Type B pancreatic cell (in vitro differentiated cells): ENCODE measurements at regions not wholly inside any gene's neighbourhood (a gene's known extent, or its start where the extent isn't known, plus 50 kb on each side); places are given as distances from the start of the nearest gene placed in this dataset.

Source experiments
- DNase-seq: peaks from one replicate; pipeline ENCODE4 v3.0.0; 2021; ENCODE audit warnings: mixed read lengths; ENCODE audit not compliant: unreplicated experiment; ENCODE audit errors: extremely low spot score
- H3K27ac Mint-ChIP-seq: 2 replicates; pipeline ENCODE4 v1.8.0; 2021; ENCODE audit warnings: mild to moderate bottlenecking, mixed read lengths
- H3K27me3 Mint-ChIP-seq: 2 replicates; pipeline ENCODE4 v1.8.0; 2021; ENCODE audit warnings: mixed read lengths
- H3K36me3 Mint-ChIP-seq: 2 replicates; pipeline ENCODE4 v1.8.0; 2021; ENCODE audit warnings: mixed read lengths
- H3K4me1 Mint-ChIP-seq: one replicate; pipeline ENCODE4 v1.8.0; 2021; ENCODE audit warnings: mixed read lengths; ENCODE audit not compliant: unreplicated experiment
- H3K4me3 Mint-ChIP-seq: 2 replicates; pipeline ENCODE4 v1.8.0; 2021; ENCODE audit warnings: mild to moderate bottlenecking, mixed read lengths
- H3K9me3 Mint-ChIP-seq: 2 replicates; pipeline ENCODE4 v1.8.0; 2021; ENCODE audit warnings: mixed read lengths
- CTCF ChIP-seq: fragments of 200-600 bp; sonication (generic); conservative IDR thresholded peaks from 2 replicates; pipeline ENCODE4 v1.5.0; 2021; ENCODE audit warnings: antibody characterized with exemption, mild to moderate bottlenecking

- Mint-ChIP-seq H3K4me1 (no peaks in the 10 kb centered on the region), H3K4me3 (no peak overlapping the region), H3K36me3 (no peaks in the 10 kb centered on the region)
Measured at GRCh38 chr15:87133704-87134103, 1054.0 kb downstream of the AGBL1 start.

GRCh38 chr15:87131067-87131466 lies 1051.4 kb downstream of the AGBL1 start:
- H3K4me1 Mint-ChIP-seq = no peaks in the 10 kb centered on the region
- no peak for TF ChIP-seq CTCF

More at GRCh38 chr15:87133704-87134103, 1054.0 kb downstream of the AGBL1 start:
- Mint-ChIP-seq H3K9me3 (no peaks in the 10 kb centered on the region), H3K27me3 (no peaks in the 10 kb centered on the region), H3K27ac (no peak overlapping the region)
- TF ChIP-seq CTCF = no peak
- DNase-seq = no peak

GRCh38 chr15:87129916-87130315 lies 1050.2 kb downstream of the AGBL1 start:
- H3K27ac Mint-ChIP-seq = no peak overlapping the region
- peaks cover 3% of the 10 kb centered on the region for H3K27me3 Mint-ChIP-seq
- no peak for TF ChIP-seq CTCF
- H3K4me3 Mint-ChIP-seq = no peak overlapping the region
- H3K4me1 Mint-ChIP-seq = no peaks in the 10 kb centered on the region
- no peaks in the 10 kb centered on the region for H3K36me3 Mint-ChIP-seq
- H3K9me3 Mint-ChIP-seq = peaks cover 6% of the 10 kb centered on the region
- DNase-seq = no peak

More at GRCh38 chr15:87131067-87131466, 1051.4 kb downstream of the AGBL1 start:
- H3K4me3 Mint-ChIP-seq = no peak overlapping the region
- no peaks in the 10 kb centered on the region for H3K36me3 Mint-ChIP-seq
- H3K9me3 Mint-ChIP-seq = peaks cover 6% of the 10 kb centered on the region
- H3K27me3 Mint-ChIP-seq = peaks cover 3% of the 10 kb centered on the region
- DNase-seq = no peak
- H3K27ac Mint-ChIP-seq = no peak overlapping the region

GRCh38 chr15:87123676-87124382 lies 1044.2 kb downstream of the AGBL1 start:
- no peak for TF ChIP-seq CTCF
- Mint-ChIP-seq H3K4me1 (peaks cover 1% of the 10 kb centered on the region), H3K36me3 (no peaks in the 10 kb centered on the region), H3K27me3 (peaks cover 10% of the 10 kb centered on the region), H3K4me3 (no peak overlapping the region), H3K27ac (no peak overlapping the region), H3K9me3 (peaks cover 6% of the 10 kb centered on the region)
- DNase-seq = no peak

- TF ChIP-seq CTCF = no peak
- Mint-ChIP-seq H3K27me3 (peaks cover 7% of the 10 kb centered on the region), H3K4me1 (peaks cover 9% of the 10 kb centered on the region), H3K36me3 (no peaks in the 10 kb centered on the region), H3K27ac (no peak overlapping the region), H3K4me3 (no peak overlapping the region), H3K9me3 (no peaks in the 10 kb centered on the region)
- DNase-seq = no peak
Measured at GRCh38 chr15:87121336-87121735, 1041.7 kb downstream of the AGBL1 start.

- Mint-ChIP-seq H3K4me3 (no peak overlapping the region), H3K36me3 (no peaks in the 10 kb centered on the region), H3K9me3 (no peaks in the 10 kb centered on the region), H3K27ac (no peak overlapping the region), H3K4me1 (peaks cover 9% of the 10 kb centered on the region), H3K27me3 (peaks cover 7% of the 10 kb centered on the region)
- DNase-seq = no peak
- TF ChIP-seq CTCF = no peak
Measured at GRCh38 chr15:87120555-87120954, 1040.9 kb downstream of the AGBL1 start.
